ENCODE measurements at regions not wholly inside any gene's neighbourhood (a gene's known extent, or its start where the extent isn't known, plus 50 kb on each side); places are given as distances from the start of the nearest gene placed in this dataset.

- no peak for TF ChIP-seq ZBTB44 (tag by site-specific recombination; IDR thresholded peaks at IDR 0.05)
- no peak for TF ChIP-seq ZSCAN23 (tag by site-specific recombination; IDR thresholded peaks at IDR 0.05)
- TF ChIP-seq ZNF280D (tag by site-specific recombination; IDR thresholded peaks at IDR 0.05) = no peak
- TF ChIP-seq ZNF791 (tag by site-specific recombination; IDR thresholded peaks at IDR 0.05) = no peak
- TF ChIP-seq KLF17 (tag by site-specific recombination; IDR thresholded peaks at IDR 0.05) = no peak
- TF ChIP-seq ZNF585B (tag by site-specific recombination; IDR thresholded peaks at IDR 0.05) = no peak
- TF ChIP-seq TSHZ1 (tag by site-specific recombination; IDR thresholded peaks at IDR 0.05; ENCODE audit: borderline replicate concordance) = no peak
- no peak for TF ChIP-seq ZIC2 (tag by site-specific recombination; IDR thresholded peaks at IDR 0.05)
- TF ChIP-seq ZNF837 (tag by site-specific recombination; IDR thresholded peaks at IDR 0.05) = no peak
- no peak for TF ChIP-seq ZNF155 (tag by site-specific recombination; IDR thresholded peaks at IDR 0.05)
Observed at GRCh38 chrX:122625239-122625638, 558.8 kb upstream of the GRIA3 start (continued).

- POLR2A ChIA-PET = no interaction called here
- Histone ChIP-seq H3K4me1 (ENCODE audit: control insufficient read depth, insufficient read depth, low read length) (no peaks in the 10 kb centered on the region), H3K27ac (ENCODE audit: extremely low read depth, low read depth, low read length) (no peak overlapping the region), H3K36me3 (ENCODE audit: control insufficient read depth in 2 of 2, insufficient read depth in 1 of 2, low read length in 2 of 2) (no peaks in the 10 kb centered on the region), H3K4me3 (ENCODE audit: low read depth, low read length) (no peak overlapping the region), H3K9me3 (ENCODE audit: control insufficient read depth, insufficient read depth, low read depth, low read length) (no peaks in the 10 kb centered on the region)
- no peak for TF ChIP-seq KLF16 (tag by site-specific recombination; IDR thresholded peaks at IDR 0.05)
- TF ChIP-seq ZNF169 (tag by site-specific recombination; IDR thresholded peaks at IDR 0.05) = no peak
- no peak for TF ChIP-seq ZNF518A (tag by site-specific recombination; conservative IDR thresholded peaks at IDR 0.05; ENCODE audit: low read depth)
- TF ChIP-seq GLI2 (tag by site-specific recombination; IDR thresholded peaks at IDR 0.05; ENCODE audit: borderline replicate concordance, low read depth) = no peak
- no peak for TF ChIP-seq IKZF3 (tag by site-specific recombination; IDR thresholded peaks at IDR 0.05)
- no peak for TF ChIP-seq ZNF211 (tag by site-specific recombination; IDR thresholded peaks at IDR 0.05; ENCODE audit: low read depth)
- CTCF ChIA-PET = no interaction called here
Observed at GRCh38 chrX:122625821-122626220, 558.3 kb upstream of the GRIA3 start.
